ENCODE measurements at regions not wholly inside any gene's neighbourhood (a gene's known extent, or its start where the extent isn't known, plus 50 kb on each side); places are given as distances from the start of the nearest gene placed in this dataset.

- no peaks in the 10 kb centered on the region for H3K27me3 ChIP-seq
- TF ChIP-seq POLR2A (IDR thresholded peaks at IDR 0.05) (no peak), CTCF (IDR thresholded peaks at IDR 0.05 in 4 of 5, conservative IDR thresholded peaks at IDR 0.05 in 1 of 5) (no peak)
- H3K4me1 ChIP-seq = no peaks in the 10 kb centered on the region
- no peaks in the 10 kb centered on the region for H3K9me3 ChIP-seq
- H3K36me3 ChIP-seq = no peaks in the 10 kb centered on the region
- H3K27ac ChIP-seq = no peak overlapping the region
- H3K4me3 ChIP-seq = no peak overlapping the region
- intact Hi-C loops (cut with DNase I; ENCODE audit: low total_unique reads) (no loop called here), in situ Hi-C loops (cut with MboI; ENCODE audit: low sequenced_read_pairs in 4 of 4) (no loop called here)
- no peak for DNase-seq
- no peak for ATAC-seq
Measured at GRCh38 chr9:79501546-79501945, 70.2 kb upstream of the TLE4 start.

GRCh38 chr9:79507801-79508200 is 64.0 kb upstream of the TLE4 start:
- in situ Hi-C loops (cut with MboI; ENCODE audit: low sequenced_read_pairs in 4 of 4) (no loop called here), intact Hi-C loops (cut with DNase I; ENCODE audit: low total_unique reads) (no loop called here)
- no peak overlapping the region for H3K27ac ChIP-seq
- no peak for TF ChIP-seq CTCF (IDR thresholded peaks at IDR 0.05 in 4 of 5, conservative IDR thresholded peaks at IDR 0.05 in 1 of 5)
- TF ChIP-seq POLR2A (IDR thresholded peaks at IDR 0.05) = no peak
- H3K36me3 ChIP-seq = no peaks in the 10 kb centered on the region
- no peak for DNase-seq
- H3K9me3 ChIP-seq = no peaks in the 10 kb centered on the region
- H3K27me3 ChIP-seq = no peaks in the 10 kb centered on the region
- no peaks in the 10 kb centered on the region for H3K4me1 ChIP-seq
- ATAC-seq = no peak
- no peak overlapping the region for H3K4me3 ChIP-seq

GRCh38 chr9:79512251-79512650 is 59.5 kb upstream of the TLE4 start:
- DNase-seq (no peak), ATAC-seq (no peak)
- no peak for TF ChIP-seq CTCF (IDR thresholded peaks at IDR 0.05 in 4 of 5, conservative IDR thresholded peaks at IDR 0.05 in 1 of 5)
- TF ChIP-seq POLR2A (IDR thresholded peaks at IDR 0.05) = no peak
- Histone ChIP-seq H3K9me3 (no peaks in the 10 kb centered on the region), H3K4me3 (no peak overlapping the region), H3K27me3 (no peaks in the 10 kb centered on the region), H3K27ac (no peak overlapping the region), H3K4me1 (no peaks in the 10 kb centered on the region), H3K36me3 (no peaks in the 10 kb centered on the region)
- in situ Hi-C loops (cut with MboI; ENCODE audit: low sequenced_read_pairs in 4 of 4) (no loop called here), intact Hi-C loops (cut with DNase I; ENCODE audit: low total_unique reads) (no loop called here)

All from gastrocnemius medialis (tissue), 4 donors.